Thoracic aorta (tissue), 2 donors: ENCODE measurements at regions not wholly inside any gene's neighbourhood (a gene's known extent, or its start where the extent isn't known, plus 50 kb on each side); places are given as distances from the start of the nearest gene placed in this dataset.

ENCODE experiments used
- ATAC-seq: fragments of 150-250 bp; one replicate; pipeline ENCODE4 v1.8.0; 2017; ENCODE audit warnings: low read depth; ENCODE audit not compliant: insufficient number of reproducible peaks, low FRiP score
- DNase-seq: peaks from one replicate; pipeline ENCODE4 v3.0.0-alpha.2; 2020; ENCODE audit warnings: low spot score
- H3K27ac ChIP-seq, 2 donors: fragments of 200-600 bp; sonication (generic); 1 replicate in 1 of 2; 2 replicates in 1 of 2; pipeline ENCODE4 v1.5.1; 2016; ENCODE audit warnings: mild to moderate bottlenecking in 2 of 2, moderate library complexity in 2 of 2
- H3K27me3 ChIP-seq: fragments of 200-600 bp; sonication (generic); replicated peaks from 2 replicates; pipeline ENCODE4 v1.6.0; 2016; ENCODE audit warnings: mild to moderate bottlenecking; ENCODE audit not compliant: insufficient read depth
- H3K36me3 ChIP-seq: fragments of 200-600 bp; sonication (generic); one replicate; pipeline ENCODE4 v1.5.1; 2016
- H3K4me1 ChIP-seq, 2 donors: fragments of 200-600 bp; sonication (generic); 1 replicate in 1 of 2; 2 replicates in 1 of 2; pipeline versions ENCODE4 v1.5.1 to v1.6.0; 2016; ENCODE audit warnings: low read depth in 2 of 2, mild to moderate bottlenecking in 1 of 2; ENCODE audit not compliant: control insufficient read depth in 1 of 2
- H3K4me3 ChIP-seq: fragments of 200-600 bp; sonication (generic); 2 replicates; pipeline ENCODE4 v1.5.1; 2016; ENCODE audit warnings: mild to moderate bottlenecking
- H3K9me3 ChIP-seq: fragments of 200-600 bp; sonication (generic); 2 replicates; pipeline ENCODE4 v1.5.1; 2016
- CTCF ChIP-seq: fragments of 200-600 bp; sonication (generic); IDR thresholded peaks from one replicate; pipeline ENCODE4 v1.5.1; 2019; ENCODE audit warnings: antibody characterized with exemption

- Histone ChIP-seq H3K4me1 (no peaks in the 10 kb centered on the region), H3K9me3 (no peaks in the 10 kb centered on the region), H3K36me3 (no peaks in the 10 kb centered on the region), H3K4me3 (no peak overlapping the region), H3K27me3 (no peaks in the 10 kb centered on the region), H3K27ac (no peak overlapping the region)
- TF ChIP-seq CTCF: no peak
- ATAC-seq (no peak), DNase-seq (no peak)
Measured at GRCh38 chr1:37157634-37158033, 123.3 kb upstream of the GRIK3 start.

DNA sequence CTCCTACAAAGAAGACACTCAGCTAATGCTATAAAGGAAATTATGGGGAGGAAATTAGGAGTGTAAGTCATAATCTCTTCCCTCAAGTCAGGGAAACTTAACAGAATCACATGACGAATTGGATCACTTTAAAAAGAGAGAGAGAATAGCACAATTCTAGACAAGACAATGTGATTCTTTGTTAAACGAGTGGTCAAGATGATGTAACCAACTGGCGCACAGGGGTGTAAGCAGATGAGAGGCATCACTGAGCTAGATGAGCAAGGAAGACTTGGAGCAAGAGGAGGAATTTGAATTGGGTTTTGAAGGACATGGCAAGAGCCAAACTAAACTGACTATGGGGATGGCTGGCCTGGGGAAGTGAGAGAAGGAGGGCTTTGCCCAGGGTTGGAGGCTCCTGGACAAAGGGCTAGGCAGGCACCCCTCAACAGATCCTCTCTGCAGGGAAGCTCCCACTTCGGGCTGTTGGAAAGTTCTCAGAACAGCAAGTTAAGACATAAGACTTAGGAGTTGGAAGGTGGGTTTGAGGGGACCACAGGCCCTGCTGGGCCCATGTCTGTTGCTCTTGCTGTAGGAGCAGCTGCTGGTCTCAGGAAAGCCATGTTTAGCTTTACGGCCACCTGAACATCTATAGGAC, 123.9 kb upstream of the GRIK3 start:
- no peaks in the 10 kb centered on the region for H3K9me3 ChIP-seq
- no peaks in the 10 kb centered on the region for H3K36me3 ChIP-seq
- DNase-seq (no peak), ATAC-seq (no peak)
- no peaks in the 10 kb centered on the region for H3K4me1 ChIP-seq
- H3K27ac ChIP-seq: no peak overlapping the region
- no peak for TF ChIP-seq CTCF
- H3K27me3 ChIP-seq: no peaks in the 10 kb centered on the region
- H3K4me3 ChIP-seq: no peak overlapping the region

GRCh38 chr1:37159102-37159501, 124.8 kb upstream of the GRIK3 start:
- Histone ChIP-seq H3K4me1 (no peaks in the 10 kb centered on the region), H3K4me3 (no peak overlapping the region), H3K27me3 (no peaks in the 10 kb centered on the region), H3K9me3 (no peaks in the 10 kb centered on the region), H3K36me3 (no peaks in the 10 kb centered on the region), H3K27ac (no peak overlapping the region)
- ATAC-seq: no peak
- TF ChIP-seq CTCF: no peak
- no peak for DNase-seq

- Histone ChIP-seq H3K36me3 (no peaks in the 10 kb centered on the region), H3K4me1 (no peaks in the 10 kb centered on the region), H3K27me3 (no peaks in the 10 kb centered on the region), H3K27ac (no peak overlapping the region), H3K4me3 (no peak overlapping the region), H3K9me3 (no peaks in the 10 kb centered on the region)
- no peak for TF ChIP-seq CTCF
- no peak for DNase-seq
- no peak for ATAC-seq
Measured at GRCh38 chr1:37161171-37161570, 126.9 kb upstream of the GRIK3 start.

DNA sequence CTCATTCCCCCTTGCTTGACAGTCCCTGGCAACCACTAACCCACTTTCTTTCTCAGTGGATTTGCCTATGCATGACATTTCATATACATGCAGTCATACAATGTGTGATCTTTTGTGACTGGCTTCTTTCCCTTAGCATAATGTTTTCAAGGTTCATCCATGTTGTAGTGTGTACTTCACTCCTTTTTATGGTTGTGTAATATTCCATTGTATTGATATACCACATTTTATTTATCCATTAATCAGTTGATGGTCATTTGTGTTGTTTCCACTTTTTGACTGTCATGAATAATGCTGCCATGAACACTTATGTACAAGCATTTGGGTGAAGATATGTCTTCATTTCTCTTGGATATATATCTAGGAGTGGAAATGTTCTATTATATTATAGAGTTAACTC, 127.7 kb upstream of the GRIK3 start:
- Histone ChIP-seq H3K4me1 (no peaks in the 10 kb centered on the region), H3K36me3 (no peaks in the 10 kb centered on the region), H3K9me3 (no peaks in the 10 kb centered on the region), H3K27ac (no peak overlapping the region), H3K4me3 (no peak overlapping the region), H3K27me3 (no peaks in the 10 kb centered on the region)
- DNase-seq (no peak), ATAC-seq (no peak)
- no peak for TF ChIP-seq CTCF
